Left kidney (tissue), 1 donor: ENCODE measurements at regions not wholly inside any gene's neighbourhood (a gene's known extent, or its start where the extent isn't known, plus 50 kb on each side); places are given as distances from the start of the nearest gene placed in this dataset.
"Not testable (repeated sequence)": the region's sequence is repeated elsewhere in the genome, so short reads cannot be mapped to it uniquely, and the experiment has no call there.

ENCODE experiments used
- DNase-seq: peaks from one replicate; pipeline ENCODE4 v3.0.0-alpha.2; 2013

DNA sequence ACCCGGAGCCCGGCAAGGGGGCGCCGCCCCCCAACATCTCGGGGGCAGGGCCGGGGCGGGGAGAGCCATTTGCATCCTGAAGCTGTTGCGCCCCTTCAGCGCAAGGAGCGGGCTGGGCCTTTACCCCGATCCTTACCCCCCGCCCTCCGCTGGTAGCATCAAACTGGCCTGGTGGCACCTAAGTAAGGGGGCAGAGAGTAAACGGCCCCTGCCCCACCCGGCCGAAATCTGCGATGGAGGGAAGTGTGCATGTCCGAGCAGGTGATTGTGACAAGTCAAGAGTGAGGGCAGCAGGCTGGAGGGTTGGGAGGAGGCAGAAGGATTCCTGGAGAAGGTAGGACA is 101.2 kb downstream of the ESM1 start:
- DNase-seq: no peak

- DNase-seq: peak; percentile 75
Observed at GRCh38 chr5:54883374-54884194, 101.8 kb downstream of the ESM1 start.

GRCh38 chr5:54882841-54883240 is 102.6 kb downstream of the ESM1 start:
- DNase-seq: no peak

DNA sequence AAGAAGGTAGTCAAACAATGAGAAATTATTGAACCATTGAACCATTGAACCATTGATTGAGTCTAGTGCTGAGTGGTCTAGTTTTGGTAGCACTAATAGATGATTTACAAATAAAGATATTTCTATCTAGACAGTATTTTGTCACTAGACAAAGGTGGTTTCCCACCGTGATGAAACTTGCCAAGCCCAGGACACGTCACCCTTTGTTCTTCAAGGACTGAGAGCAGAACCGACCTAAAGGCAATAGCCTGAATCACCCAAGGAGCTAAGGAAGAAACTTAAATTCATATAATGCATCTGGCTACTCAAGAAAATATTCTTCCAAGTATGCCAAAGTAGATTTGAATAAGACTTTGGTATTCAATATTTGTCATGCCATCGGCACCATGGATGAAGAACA is 103.3 kb downstream of the ESM1 start:
- DNase-seq: no peak

DNA sequence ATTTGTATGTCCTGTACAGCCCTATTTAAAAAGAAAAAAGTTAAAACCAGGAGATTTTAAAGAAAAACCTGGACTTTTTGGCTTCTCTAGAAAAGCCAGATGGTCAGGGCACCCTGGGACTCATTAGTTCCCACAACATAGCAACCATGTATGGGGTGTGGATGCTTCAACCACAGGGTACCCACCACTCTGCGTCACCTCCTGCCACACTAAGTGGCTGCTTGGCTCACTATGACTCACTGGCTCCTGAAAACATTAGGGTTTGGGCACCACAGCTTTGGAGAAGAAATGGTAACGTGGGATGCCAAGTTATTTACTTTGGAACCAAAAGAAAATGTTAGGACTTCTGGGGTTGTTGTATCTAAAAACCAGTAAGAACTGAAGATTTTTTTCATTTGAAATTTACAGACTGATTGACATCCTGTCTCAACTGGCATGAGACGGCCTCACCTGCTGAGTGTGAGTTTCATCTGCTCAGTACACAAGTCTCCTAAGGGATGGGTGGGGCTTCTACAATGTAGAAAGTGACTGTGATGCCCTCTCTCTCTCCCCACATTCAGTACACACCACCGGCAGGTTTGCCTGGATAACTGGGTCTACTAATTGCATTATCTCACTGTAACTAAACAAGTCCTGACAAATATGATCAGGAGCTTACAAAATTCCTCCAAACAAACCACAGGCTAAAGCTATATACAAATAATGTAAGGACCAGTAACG is 103.9 kb downstream of the ESM1 start:
- DNase-seq: no peak

DNA sequence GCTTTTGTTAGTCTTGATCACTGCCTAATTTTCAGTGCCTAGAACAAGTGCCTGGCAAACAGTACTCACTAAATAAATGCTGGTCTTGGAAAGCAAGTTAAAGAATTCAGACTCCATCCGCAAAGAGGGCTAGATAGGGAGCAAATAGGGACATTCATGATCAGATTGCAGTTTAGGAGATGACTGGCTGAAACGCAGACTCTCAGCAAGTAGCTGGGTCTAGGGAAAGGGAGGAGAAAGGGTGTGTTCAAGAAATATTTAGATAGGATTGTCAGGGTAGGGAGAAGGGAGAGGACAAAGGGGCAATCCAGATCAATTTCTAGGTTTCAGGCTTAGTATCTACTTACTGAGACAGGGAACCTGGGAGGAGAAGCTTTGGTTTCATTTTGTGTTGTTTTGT is 108.4 kb downstream of the ESM1 start:
- DNase-seq: no peak

DNA sequence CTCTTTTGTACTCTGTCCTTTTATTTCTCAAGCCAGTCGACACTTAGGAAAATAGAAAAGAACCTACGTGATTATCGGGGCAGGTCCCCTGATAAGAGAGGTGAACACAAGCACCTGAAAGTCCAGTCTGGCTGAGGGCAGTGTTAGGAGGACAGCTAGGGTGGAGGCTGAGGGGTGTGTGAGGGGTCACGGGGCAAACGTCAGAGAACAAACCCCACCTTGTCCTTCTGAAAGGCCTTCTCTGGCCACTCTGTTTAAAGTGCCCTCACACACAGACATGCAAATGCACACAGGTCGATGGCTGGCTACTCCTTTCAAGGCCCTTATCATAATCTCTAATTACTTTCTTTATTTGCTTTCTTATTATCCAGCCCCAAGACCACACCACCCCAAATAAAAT is 108.8 kb downstream of the ESM1 start:
- DNase-seq: no peak

- DNase-seq: no peak
Observed at GRCh38 chr5:54874337-54875021, 110.9 kb downstream of the ESM1 start.

DNA sequence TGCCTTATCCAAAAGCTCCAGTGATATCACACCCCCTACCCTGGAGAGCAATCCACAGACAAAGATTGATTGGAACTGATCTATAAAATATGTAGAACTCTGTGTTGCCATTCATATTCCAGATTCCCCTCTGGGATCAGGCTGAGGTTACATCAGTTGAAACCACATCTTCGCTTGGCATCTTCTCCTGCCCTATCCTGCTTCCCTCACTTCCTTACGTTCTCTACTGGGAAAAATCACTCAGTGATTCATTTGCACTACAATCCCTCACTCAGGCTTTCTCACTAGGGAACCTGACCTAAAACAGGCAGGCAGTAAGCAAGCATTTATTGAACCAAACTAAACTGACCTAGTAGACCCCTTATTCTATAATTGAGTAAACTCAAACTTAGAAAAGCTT is 111.7 kb downstream of the ESM1 start:
- DNase-seq: no peak

DNA sequence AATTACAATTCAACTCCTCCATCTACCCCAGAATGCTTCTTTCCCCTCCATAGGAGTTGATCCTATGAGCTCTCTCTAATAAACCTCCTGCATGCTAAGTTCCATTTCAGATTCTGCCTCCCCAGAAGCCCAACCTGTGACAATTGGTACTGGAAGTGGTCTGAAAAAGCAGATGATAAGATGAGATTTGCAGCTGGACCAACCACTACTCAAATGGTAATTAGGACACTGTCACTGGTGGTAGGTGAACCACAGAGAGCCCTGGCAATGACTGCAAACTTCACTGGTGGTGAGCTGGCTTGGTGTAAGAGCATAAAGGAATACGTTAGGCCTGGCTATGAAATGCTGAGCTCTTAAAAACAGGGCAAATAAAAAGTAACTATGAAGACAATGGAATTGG is 112.6 kb downstream of the ESM1 start:
- no peak for DNase-seq

DNA sequence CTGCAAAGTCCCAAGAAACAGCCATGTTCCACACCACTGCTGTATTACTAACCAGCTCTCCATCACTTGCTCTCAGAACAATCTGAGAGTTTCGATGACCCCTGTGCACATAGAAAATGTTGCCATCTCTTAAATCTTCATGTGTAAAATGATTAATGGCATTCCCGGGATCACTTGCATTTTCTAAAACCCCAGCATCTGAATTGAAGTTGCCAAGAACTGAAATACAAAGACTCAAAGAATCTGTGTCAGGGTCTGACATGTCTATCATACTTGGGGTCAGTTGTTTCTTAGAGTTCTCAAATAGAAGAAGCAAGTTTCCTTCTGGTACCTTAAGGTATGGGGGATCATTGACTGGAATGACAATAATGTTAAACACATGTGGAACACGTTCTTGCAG is 115.1 kb downstream of the ESM1 start:
- no peak for DNase-seq

DNA sequence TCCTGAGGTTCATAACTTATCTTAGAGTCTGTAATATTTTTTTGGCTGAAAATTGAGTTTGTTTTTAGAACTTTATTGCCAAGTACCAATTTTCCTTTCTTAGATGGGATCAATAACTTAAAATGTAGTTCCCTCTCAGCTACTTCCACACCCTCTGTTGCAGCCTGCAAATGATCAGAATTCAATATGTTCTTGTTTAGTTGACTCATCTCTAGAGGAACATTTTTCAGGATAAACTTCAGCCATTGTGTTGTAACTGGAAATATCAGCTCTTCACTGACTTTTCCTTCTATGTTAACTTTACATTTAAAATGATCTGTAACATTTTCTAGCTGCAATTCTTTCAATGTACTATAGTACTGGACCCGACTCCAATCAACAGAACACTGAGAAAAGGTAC is 115.7 kb downstream of the ESM1 start:
- no peak for DNase-seq

GRCh38 chr5:54868511-54869483 is 116.6 kb downstream of the ESM1 start:
- no peak for DNase-seq

GRCh38 chr5:54867310-54867944 is 118.0 kb downstream of the ESM1 start:
- DNase-seq: peak; percentile 66

GRCh38 chr5:54864911-54865515 is 120.4 kb downstream of the ESM1 start:
- DNase-seq: not testable (repeated sequence)

- no peak for DNase-seq
Observed at GRCh38 chr5:54862036-54862435, 123.4 kb downstream of the ESM1 start.

- no peak for DNase-seq
Observed at GRCh38 chr5:54861212-54861894, 124.0 kb downstream of the ESM1 start.

GRCh38 chr5:54860321-54860720 is 125.1 kb downstream of the ESM1 start:
- DNase-seq: no peak

GRCh38 chr5:54859316-54859715 is 126.1 kb downstream of the ESM1 start:
- DNase-seq: no peak

DNA sequence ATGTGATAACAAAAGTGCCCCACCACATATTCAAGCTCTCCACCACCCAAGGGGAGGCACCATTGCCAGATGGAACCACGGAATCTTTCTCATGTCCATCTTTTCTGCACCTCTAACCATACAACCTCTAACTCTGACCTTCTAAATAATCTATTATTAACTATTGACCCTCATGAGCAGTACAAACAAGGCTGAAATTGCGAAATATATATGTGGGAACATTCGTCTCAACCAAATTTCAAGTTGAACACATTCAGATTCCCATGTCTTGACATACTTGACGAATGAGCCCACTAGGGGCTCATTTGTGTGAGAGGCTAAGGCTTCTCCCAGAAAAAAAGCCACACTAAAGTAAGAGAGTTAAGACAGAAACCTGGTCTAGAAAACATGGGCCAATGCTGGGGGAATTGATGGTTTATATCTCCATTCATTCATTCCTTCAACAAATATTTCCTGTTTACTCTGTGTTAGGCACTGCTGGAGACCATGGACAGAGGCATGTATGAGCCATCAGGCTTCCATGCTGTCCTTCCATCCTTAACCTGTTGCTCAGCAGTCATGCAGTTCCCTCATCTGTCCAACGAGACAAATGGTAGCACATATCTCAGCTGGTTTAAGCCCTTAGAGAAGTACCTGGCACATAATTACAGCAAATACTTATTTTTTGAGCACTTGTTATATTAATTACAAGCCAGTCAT is 130.4 kb downstream of the ESM1 start:
- DNase-seq: no peak
